Smooth muscle cell (in vitro differentiated cells): ENCODE measurements at regions not wholly inside any gene's neighbourhood (a gene's known extent, or its start where the extent isn't known, plus 50 kb on each side); places are given as distances from the start of the nearest gene placed in this dataset.

Experiments
- DNase-seq: peaks from one replicate; lab custom pipeline; 2025; ENCODE audit not compliant: unreplicated experiment; lab: John Stamatoyannopoulos, UW
- H2AFZ ChIP-seq: fragments of 200-600 bp; sonication (generic); 2 replicates; pipeline ENCODE4 v1.6.0; 2016; ENCODE audit warnings: antibody characterized with exemption, low read depth, mild to moderate bottlenecking
- H3F3A ChIP-seq: fragments of 200-600 bp; sonication (generic); 2 replicates; pipeline ENCODE4 v1.6.0; 2017; ENCODE audit warnings: antibody characterized with exemption, low read depth
- H3K27ac ChIP-seq: fragments of 200-600 bp; sonication (generic); 2 replicates; pipeline ENCODE4 v1.5.1; 2016; ENCODE audit warnings: low read depth, mild to moderate bottlenecking
- H3K27me3 ChIP-seq: fragments of 200-600 bp; sonication (generic); 2 replicates; pipeline ENCODE4 v1.6.1; 2016; ENCODE audit warnings: low read depth, mild to moderate bottlenecking
- H3K36me3 ChIP-seq: fragments of 200-600 bp; sonication (generic); 2 replicates; pipeline ENCODE4 v1.5.1; 2016; ENCODE audit warnings: low read depth
- H3K4me1 ChIP-seq: fragments of 200-600 bp; sonication (generic); 2 replicates; pipeline ENCODE4 v1.5.1; 2016; ENCODE audit warnings: low read depth
- H3K4me2 ChIP-seq: fragments of 200-600 bp; sonication (generic); 2 replicates; pipeline ENCODE4 v1.6.0; 2016; ENCODE audit warnings: mild to moderate bottlenecking
- H3K4me3 ChIP-seq: fragments of 200-600 bp; sonication (generic); 2 replicates; pipeline ENCODE4 v1.5.1; 2016; ENCODE audit warnings: mild to moderate bottlenecking
- H3K79me2 ChIP-seq: fragments of 200-600 bp; sonication (generic); 2 replicates; pipeline ENCODE4 v1.6.0; 2016; ENCODE audit warnings: low read depth, mild to moderate bottlenecking
- H3K9ac ChIP-seq: fragments of 200-600 bp; sonication (generic); 2 replicates; pipeline ENCODE4 v1.6.0; 2016; ENCODE audit warnings: low read depth
- H3K9me3 ChIP-seq: fragments of 200-600 bp; sonication (generic); replicated peaks from 2 replicates; pipeline ENCODE4 v1.5.1; 2016; ENCODE audit warnings: low read depth
- H4K20me1 ChIP-seq: fragments of 200-600 bp; sonication (generic); 2 replicates; pipeline ENCODE4 v1.6.0; 2016; ENCODE audit warnings: low read depth
- CTCF ChIP-seq: fragments of 200-600 bp; sonication (generic); IDR thresholded peaks from 2 replicates; pipeline ENCODE4 v1.5.1; 2017; ENCODE audit warnings: borderline replicate concordance, mild to moderate bottlenecking, antibody characterized with exemption; ENCODE audit not compliant: insufficient read depth, poor library complexity, severe bottlenecking
- WGBS: methylation state at CpG from one replicate; pipeline ENCODE4 v1.1.7; 2016; ENCODE audit warnings: low lambda C conversion rate; 5-methylcytosine and 5-hydroxymethylcytosine counted together

- no peak for DNase-seq
- H3K27ac ChIP-seq, result no peak overlapping the region
- no peaks in the 10 kb centered on the region for H3K36me3 ChIP-seq
- no peak overlapping the region for H2AFZ ChIP-seq
- no peak overlapping the region for H3K4me3 ChIP-seq
- no peak for TF ChIP-seq CTCF
- no peaks in the 10 kb centered on the region for H3K79me2 ChIP-seq
- H4K20me1 ChIP-seq, result no peaks in the 10 kb centered on the region
- no peaks in the 10 kb centered on the region for H3K27me3 ChIP-seq
- no peak overlapping the region for H3K4me2 ChIP-seq
- WGBS, result 98% methylated on average over 4 of the region's 4 CpGs
- no peaks in the 10 kb centered on the region for H3F3A ChIP-seq
- H3K9me3 ChIP-seq, result no peaks in the 10 kb centered on the region
- H3K4me1 ChIP-seq, result no peaks in the 10 kb centered on the region
- H3K9ac ChIP-seq, result no peak overlapping the region
Observed at GRCh38 chr3:13224967-13225366, 151.7 kb upstream of the IQSEC1 start.

GRCh38 chr3:13223574-13224237, 150.5 kb upstream of the IQSEC1 start:
- H3K79me2 ChIP-seq, result no peaks in the 10 kb centered on the region
- no peaks in the 10 kb centered on the region for H3K27me3 ChIP-seq
- H3K4me3 ChIP-seq, result no peak overlapping the region
- no peaks in the 10 kb centered on the region for H3F3A ChIP-seq
- no peaks in the 10 kb centered on the region for H4K20me1 ChIP-seq
- no peak for DNase-seq
- TF ChIP-seq CTCF, result no peak
- 77% methylated on average over 17 of the region's 17 CpGs for WGBS
- no peak overlapping the region for H3K27ac ChIP-seq
- H3K9me3 ChIP-seq, result no peaks in the 10 kb centered on the region
- no peak overlapping the region for H3K4me2 ChIP-seq
- no peaks in the 10 kb centered on the region for H3K4me1 ChIP-seq
- no peaks in the 10 kb centered on the region for H3K36me3 ChIP-seq
- no peak overlapping the region for H2AFZ ChIP-seq
- H3K9ac ChIP-seq, result no peak overlapping the region

- no peak for TF ChIP-seq CTCF
- no peaks in the 10 kb centered on the region for H3K36me3 ChIP-seq
- 96% methylated on average over 10 of the region's 10 CpGs for WGBS
Observed at GRCh38 chr3:13222891-13223573, 149.8 kb upstream of the IQSEC1 start.

More at GRCh38 chr3:13222891-13223573, 149.8 kb upstream of the IQSEC1 start:
- no peak overlapping the region for H3K4me2 ChIP-seq
- H2AFZ ChIP-seq, result no peak overlapping the region
- no peaks in the 10 kb centered on the region for H3K27me3 ChIP-seq
- no peak for DNase-seq
- no peaks in the 10 kb centered on the region for H3K79me2 ChIP-seq
- H3K4me3 ChIP-seq, result no peak overlapping the region
- peaks cover under 1% of the 10 kb centered on the region for H4K20me1 ChIP-seq
- H3K27ac ChIP-seq, result no peak overlapping the region
- H3K9me3 ChIP-seq, result no peaks in the 10 kb centered on the region
- no peaks in the 10 kb centered on the region for H3K4me1 ChIP-seq
- H3F3A ChIP-seq, result no peaks in the 10 kb centered on the region
- H3K9ac ChIP-seq, result no peak overlapping the region
